Loucy (cell line): ENCODE measurements at regions not wholly inside any gene's neighbourhood (a gene's known extent, or its start where the extent isn't known, plus 50 kb on each side); places are given as distances from the start of the nearest gene placed in this dataset.

Experiments used
- EZH2phosphoT487 ChIP-seq: fragments of 200-600 bp; IDR thresholded peaks from 2 replicates; pipeline ENCODE4 v1.6.1; 2018; ENCODE audit warnings: antibody characterized with exemption, mild to moderate bottlenecking, moderate library complexity, borderline replicate concordance
- TF ChIP-seq, protein P1 (sequence below): fragments of 200-600 bp; sonication (generic); conservative IDR thresholded peaks from 2 replicates; pipeline ENCODE4 v1.5.1; 2014; ENCODE audit warnings: mild to moderate bottlenecking, antibody characterized with exemption, low read length

DNA sequence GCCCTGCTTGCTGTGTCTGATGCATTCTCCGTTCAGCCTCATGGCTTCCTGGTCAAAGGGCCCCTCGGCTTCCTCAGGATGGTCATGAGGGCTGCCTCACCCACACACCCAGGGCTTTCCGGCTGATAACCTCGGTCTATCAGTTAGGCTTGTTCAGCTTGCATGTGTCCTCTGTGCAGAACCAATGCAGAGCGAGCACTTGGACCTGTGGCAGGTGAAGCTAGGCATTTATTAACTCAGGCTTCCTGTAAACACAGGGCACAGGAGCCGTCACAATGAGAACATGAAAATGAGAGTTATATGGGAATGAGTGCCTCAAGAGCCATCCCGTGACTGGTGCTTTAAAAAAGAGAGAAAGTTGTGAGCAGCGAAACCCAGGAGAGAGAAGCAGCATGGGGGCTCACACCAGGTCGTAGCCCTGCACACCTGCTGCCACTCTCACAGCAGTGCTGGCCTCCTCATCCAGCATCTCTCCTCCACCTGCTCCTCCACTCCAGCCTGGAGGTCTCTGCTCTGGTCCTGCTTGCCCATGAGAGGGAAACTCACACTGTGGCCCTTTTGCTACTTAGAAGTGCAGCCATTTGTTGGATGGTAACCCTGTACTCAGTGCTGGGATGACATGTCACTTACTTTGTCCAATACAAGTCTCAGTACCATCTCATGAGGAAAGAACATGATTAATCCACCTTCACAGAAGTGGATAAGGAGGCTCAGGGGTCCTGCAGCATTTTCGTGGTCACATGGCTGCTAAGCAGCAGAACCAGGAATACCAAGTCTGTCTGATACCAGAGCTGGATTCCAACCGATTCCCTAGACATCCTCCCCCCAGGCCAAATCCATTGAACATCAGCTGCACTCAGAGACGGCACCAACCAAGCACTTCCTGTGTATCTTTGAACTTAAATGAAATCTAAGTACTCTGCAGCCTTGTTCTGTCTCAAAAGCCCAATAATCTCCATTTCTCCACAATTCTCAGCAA is 50.5 kb upstream of the IRS2 start:
- TF ChIP-seq, protein P1, sequence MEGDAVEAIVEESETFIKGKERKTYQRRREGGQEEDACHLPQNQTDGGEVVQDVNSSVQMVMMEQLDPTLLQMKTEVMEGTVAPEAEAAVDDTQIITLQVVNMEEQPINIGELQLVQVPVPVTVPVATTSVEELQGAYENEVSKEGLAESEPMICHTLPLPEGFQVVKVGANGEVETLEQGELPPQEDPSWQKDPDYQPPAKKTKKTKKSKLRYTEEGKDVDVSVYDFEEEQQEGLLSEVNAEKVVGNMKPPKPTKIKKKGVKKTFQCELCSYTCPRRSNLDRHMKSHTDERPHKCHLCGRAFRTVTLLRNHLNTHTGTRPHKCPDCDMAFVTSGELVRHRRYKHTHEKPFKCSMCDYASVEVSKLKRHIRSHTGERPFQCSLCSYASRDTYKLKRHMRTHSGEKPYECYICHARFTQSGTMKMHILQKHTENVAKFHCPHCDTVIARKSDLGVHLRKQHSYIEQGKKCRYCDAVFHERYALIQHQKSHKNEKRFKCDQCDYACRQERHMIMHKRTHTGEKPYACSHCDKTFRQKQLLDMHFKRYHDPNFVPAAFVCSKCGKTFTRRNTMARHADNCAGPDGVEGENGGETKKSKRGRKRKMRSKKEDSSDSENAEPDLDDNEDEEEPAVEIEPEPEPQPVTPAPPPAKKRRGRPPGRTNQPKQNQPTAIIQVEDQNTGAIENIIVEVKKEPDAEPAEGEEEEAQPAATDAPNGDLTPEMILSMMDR: no peak
- no peak for TF ChIP-seq EZH2phosphoT487
